CD14-positive monocyte (primary cell): ENCODE measurements at regions not wholly inside any gene's neighbourhood (a gene's known extent, or its start where the extent isn't known, plus 50 kb on each side); places are given as distances from the start of the nearest gene placed in this dataset.

Source experiments
- DNase-seq, 3 donors: peaks; one replicate each; pipeline ENCODE4 v3.0.0-alpha.2; 2011 to 2022
- H2AFZ ChIP-seq: 2 replicates; pipeline ENCODE4 v1.6.0; 2012; ENCODE audit warnings: mild to moderate bottlenecking, low read depth, low read length, inconsistent platforms; ENCODE audit not compliant: insufficient read depth, poor library complexity, severe bottlenecking
- H3K27ac ChIP-seq, 2 donors: 1 replicate in 1 of 2; 2 replicates in 1 of 2; pipeline ENCODE4 v1.5.1; 2012 to 2013; ENCODE audit warnings: low read length in 2 of 2, control low read depth in 1 of 2, inconsistent platforms in 1 of 2, low read depth in 1 of 2, mild to moderate bottlenecking in 1 of 2
- H3K27me3 ChIP-seq, 2 donors: one replicate each; pipeline versions ENCODE4 v1.6.0 to v1.6.1; 2011 to 2013; ENCODE audit warnings: low read length in 2 of 2; ENCODE audit not compliant: control insufficient read depth in 2 of 2, insufficient read depth in 2 of 2
- H3K36me3 ChIP-seq, 2 donors: replicated peaks in 1 of 2; 1 replicate in 1 of 2; 2 replicates in 1 of 2; pipeline versions ENCODE4 v1.5.1 to v1.6.1; 2012 to 2013; ENCODE audit warnings: low read length in 2 of 2, control low read depth in 1 of 2, inconsistent platforms in 1 of 2, mild to moderate bottlenecking in 1 of 2; ENCODE audit not compliant: insufficient read depth in 2 of 2, control insufficient read depth in 1 of 2
- H3K4me1 ChIP-seq, 2 donors: 1 replicate in 1 of 2; 2 replicates in 1 of 2; pipeline versions ENCODE4 v1.5.1 to v1.6.1; 2012 to 2013; ENCODE audit warnings: low read length in 2 of 2, control low read depth in 1 of 2, inconsistent platforms in 1 of 2, mild to moderate bottlenecking in 1 of 2, moderate library complexity in 1 of 2; ENCODE audit not compliant: insufficient read depth in 2 of 2, control insufficient read depth in 1 of 2
- H3K4me2 ChIP-seq: replicated peaks from 2 replicates; pipeline ENCODE3; 2012; ENCODE audit warnings: low read length, moderate library complexity, mild to moderate bottlenecking; ENCODE audit not compliant: poor library complexity, severe bottlenecking; ENCODE audit errors: extremely low read depth
- H3K4me3 ChIP-seq, 3 experiments: fragments of 200-600 bp in 1 of 3; sonication (generic) in 1 of 3; replicated peaks in 1 of 3; 1 replicate in 2 of 3; 2 replicates in 1 of 3; pipeline ENCODE4 v1.5.1; 2011 to 2013; ENCODE audit warnings: low read length in 3 of 3, mild to moderate bottlenecking in 3 of 3, control low read depth in 2 of 3, low read depth in 2 of 3, inconsistent platforms in 1 of 3, moderate library complexity in 1 of 3
- H3K79me2 ChIP-seq: 2 replicates; pipeline ENCODE4 v1.6.0; 2012; ENCODE audit warnings: mild to moderate bottlenecking, control low read depth, inconsistent platforms, low read length, moderate library complexity; ENCODE audit not compliant: insufficient read depth
- H3K9ac ChIP-seq: 2 replicates; pipeline ENCODE4 v1.6.0; 2017; ENCODE audit warnings: low read length, mild to moderate bottlenecking; ENCODE audit not compliant: insufficient read depth, poor library complexity, severe bottlenecking
- H3K9me3 ChIP-seq, 2 donors: replicated peaks in 1 of 2; 1 replicate in 1 of 2; 2 replicates in 1 of 2; pipeline versions ENCODE4 v1.5.1 to v1.6.1; 2012 to 2013; ENCODE audit warnings: low read length in 2 of 2, control low read depth in 1 of 2; ENCODE audit not compliant: control insufficient read depth in 1 of 2, insufficient read depth in 1 of 2
- H4K20me1 ChIP-seq: 2 replicates; pipeline ENCODE4 v1.6.0; 2012; ENCODE audit warnings: mild to moderate bottlenecking, low read length, control low read depth, moderate library complexity; ENCODE audit not compliant: insufficient read depth
- H3K27ac Mint-ChIP-seq, 7 donors: one replicate each; pipeline ENCODE4 v1.8.0; 2020; ENCODE audit warnings: mild to moderate bottlenecking in 7 of 7, mixed read lengths in 7 of 7, moderate library complexity in 6 of 7, inconsistent platforms in 2 of 7
- H3K27me3 Mint-ChIP-seq, 3 donors: one replicate each; pipeline ENCODE4 v1.8.0; 2021 to 2022; ENCODE audit warnings: low read depth in 3 of 3, mild to moderate bottlenecking in 3 of 3, mixed read lengths in 3 of 3, moderate library complexity in 3 of 3, inconsistent platforms in 1 of 3
- H3K36me3 Mint-ChIP-seq, 2 donors: one replicate each; pipeline ENCODE4 v1.8.0; 2020; ENCODE audit warnings: mixed read lengths in 2 of 2, inconsistent platforms in 1 of 2, mild to moderate bottlenecking in 1 of 2
- H3K4me1 Mint-ChIP-seq: one replicate; pipeline ENCODE4 v1.8.0; 2020; ENCODE audit warnings: mild to moderate bottlenecking, mixed read lengths
- H3K4me3 Mint-ChIP-seq, 2 donors: one replicate each; pipeline ENCODE4 v1.8.0; 2020; ENCODE audit warnings: mild to moderate bottlenecking in 2 of 2, mixed read lengths in 2 of 2, moderate library complexity in 1 of 2
- H3K9me3 Mint-ChIP-seq, 7 donors: one replicate each; pipeline ENCODE4 v1.8.0; 2020 to 2022; ENCODE audit warnings: mixed read lengths in 7 of 7, mild to moderate bottlenecking in 6 of 7, moderate library complexity in 6 of 7, inconsistent platforms in 2 of 7
- WGBS: methylation state at CpG from one replicate; pipeline ENCODE4 v1.1.5; 2013; ENCODE audit warnings: missing lambda C conversion rate; ENCODE audit not compliant: insufficient coverage; 5-methylcytosine and 5-hydroxymethylcytosine counted together
- intact Hi-C, 2 donors: fragments of 100-400 bp; cut with micrococcal nuclease; formaldehyde crosslinking; loops; one replicate each; pipeline versions ENCODE4 v1.15.0 to v1.15.1; 2023
- TF ChIP-seq, protein P1 (sequence below): fragments of 200-600 bp; IDR thresholded peaks from one replicate; pipeline ENCODE4 v1.8.0; 2022; ENCODE audit warnings: antibody characterized with exemption, mild to moderate bottlenecking

DNA sequence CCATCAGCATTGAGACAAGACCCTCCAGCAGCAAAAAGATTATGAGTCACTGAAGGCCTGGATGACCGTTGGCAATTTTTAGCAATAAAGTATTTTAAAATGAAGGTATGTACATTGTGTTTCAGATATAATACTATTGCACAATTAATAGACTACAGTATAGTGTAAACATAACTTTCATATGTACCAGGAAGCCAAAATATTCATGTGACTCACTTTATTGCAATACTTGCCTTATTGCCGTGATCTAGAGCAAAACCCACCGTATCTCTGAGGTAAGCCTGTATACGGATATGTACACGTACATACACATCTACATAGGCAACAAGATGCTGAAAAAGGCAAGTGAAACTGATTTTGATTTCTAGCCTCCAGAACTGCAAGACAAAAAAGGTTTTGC, 103.3 kb downstream of the EDNRB start:
- no CpG with 5 or more reads among the region's 5 CpGs for WGBS
- TF ChIP-seq, protein P1, sequence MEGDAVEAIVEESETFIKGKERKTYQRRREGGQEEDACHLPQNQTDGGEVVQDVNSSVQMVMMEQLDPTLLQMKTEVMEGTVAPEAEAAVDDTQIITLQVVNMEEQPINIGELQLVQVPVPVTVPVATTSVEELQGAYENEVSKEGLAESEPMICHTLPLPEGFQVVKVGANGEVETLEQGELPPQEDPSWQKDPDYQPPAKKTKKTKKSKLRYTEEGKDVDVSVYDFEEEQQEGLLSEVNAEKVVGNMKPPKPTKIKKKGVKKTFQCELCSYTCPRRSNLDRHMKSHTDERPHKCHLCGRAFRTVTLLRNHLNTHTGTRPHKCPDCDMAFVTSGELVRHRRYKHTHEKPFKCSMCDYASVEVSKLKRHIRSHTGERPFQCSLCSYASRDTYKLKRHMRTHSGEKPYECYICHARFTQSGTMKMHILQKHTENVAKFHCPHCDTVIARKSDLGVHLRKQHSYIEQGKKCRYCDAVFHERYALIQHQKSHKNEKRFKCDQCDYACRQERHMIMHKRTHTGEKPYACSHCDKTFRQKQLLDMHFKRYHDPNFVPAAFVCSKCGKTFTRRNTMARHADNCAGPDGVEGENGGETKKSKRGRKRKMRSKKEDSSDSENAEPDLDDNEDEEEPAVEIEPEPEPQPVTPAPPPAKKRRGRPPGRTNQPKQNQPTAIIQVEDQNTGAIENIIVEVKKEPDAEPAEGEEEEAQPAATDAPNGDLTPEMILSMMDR, result no peak
- no peaks in the 10 kb centered on the region for H3K27me3 ChIP-seq
- H3K4me3 ChIP-seq, result no peak overlapping the region
- Mint-ChIP-seq H3K36me3 (no peaks in the 10 kb centered on the region), H3K9me3 (peaks cover 0 to 4% (median 0%) of the 10 kb centered on the region in 7 donors), H3K27me3 (peaks cover 0 to 1% (median 0%) of the 10 kb centered on the region in 3 donors), H3K4me3 (no peak overlapping the region), H3K27ac (no peak overlapping the region), H3K4me1 (peaks cover 32% of the 10 kb centered on the region)
- H2AFZ ChIP-seq, result no peak overlapping the region
- H3K27ac ChIP-seq, result peak overlapping the region in 1 of 2 donors; percentile 11
- H3K4me2 ChIP-seq, result no peak overlapping the region
- no peaks in the 10 kb centered on the region for H3K9me3 ChIP-seq
- no peaks in the 10 kb centered on the region for H4K20me1 ChIP-seq
- H3K9ac ChIP-seq, result no peak overlapping the region
- no peaks in the 10 kb centered on the region for H3K79me2 ChIP-seq
- intact Hi-C loops, result no loop called here
- H3K36me3 ChIP-seq, result no peaks in the 10 kb centered on the region
- H3K4me1 ChIP-seq, result peaks cover 22 to 26% of the 10 kb centered on the region in 2 donors
- peak in 1 of 3 donors; percentile 6 for DNase-seq
